ENCODE measurements at regions not wholly inside any gene's neighbourhood (a gene's known extent, or its start where the extent isn't known, plus 50 kb on each side); places are given as distances from the start of the nearest gene placed in this dataset.

GRCh38 chr11:47906066-47906465 is 57.9 kb upstream of the NUP160 start:
- TF ChIP-seq POLR2A (IDR thresholded peaks at IDR 0.05; ENCODE audit: low read depth, low read length) (no peak), POLR2AphosphoS5 (IDR thresholded peaks at IDR 0.05; ENCODE audit: low read depth, low read length) (no peak), TAF1 (IDR thresholded peaks at IDR 0.05; ENCODE audit: borderline replicate concordance, low read depth, low read length) (no peak)

All from GM12892 (cell line).